ENCODE measurements at regions not wholly inside any gene's neighbourhood (a gene's known extent, or its start where the extent isn't known, plus 50 kb on each side); places are given as distances from the start of the nearest gene placed in this dataset.

DNA sequence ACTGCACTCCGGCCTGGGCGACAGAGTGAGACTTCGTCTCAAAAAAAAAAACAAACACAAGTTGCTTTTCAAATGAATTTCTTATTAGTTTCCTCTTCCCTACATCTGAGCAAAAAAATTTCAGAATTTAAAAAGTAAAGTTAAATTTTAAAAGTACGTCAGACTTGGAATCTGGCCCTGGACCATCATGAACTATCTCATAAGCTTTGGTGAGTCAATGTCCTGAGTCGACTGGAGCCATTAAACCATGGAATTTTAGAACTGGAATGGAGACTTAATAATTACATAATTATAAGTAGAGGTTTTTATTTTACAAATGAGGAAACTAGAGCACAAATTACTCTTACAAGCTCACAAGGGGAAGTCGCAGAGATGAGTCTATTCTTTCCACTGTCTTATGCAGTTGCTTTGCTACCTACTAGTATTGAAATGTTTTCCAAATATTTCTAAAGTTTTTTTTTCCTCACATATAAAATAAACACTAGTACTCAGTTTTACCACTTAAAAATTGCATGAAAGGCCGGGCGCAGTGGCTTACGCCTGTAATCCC, 98.0 kb upstream of the ZNF608 start:
- no peak for TF ChIP-seq YY1 (IDR thresholded peaks at IDR 0.05; ENCODE audit: insufficient read depth, insufficient read length)
- TF ChIP-seq ZNF274 (IDR thresholded peaks at IDR 0.05; ENCODE audit: low read depth, low read length): no peak
